ENCODE measurements at regions not wholly inside any gene's neighbourhood (a gene's known extent, or its start where the extent isn't known, plus 50 kb on each side); places are given as distances from the start of the nearest gene placed in this dataset.

DNA sequence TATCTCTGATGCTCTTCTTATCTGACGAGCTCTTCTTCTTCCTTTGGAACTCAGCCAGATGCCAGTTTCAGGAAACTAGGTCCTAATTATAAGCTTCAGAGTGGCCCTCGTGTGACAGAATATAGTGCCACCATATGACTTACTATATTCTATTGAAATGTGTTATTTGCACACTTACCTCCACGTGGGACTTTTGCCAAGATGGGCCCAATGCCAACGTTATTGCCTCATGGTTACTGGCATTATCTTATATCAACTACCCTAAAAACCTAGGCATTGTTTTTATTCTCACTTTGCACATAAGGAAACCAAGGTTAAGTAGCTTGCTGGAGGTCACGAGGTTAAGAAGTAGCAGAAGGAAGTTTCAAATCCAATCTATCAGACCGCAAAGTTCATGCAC, 71.3 kb upstream of the SLCO3A1 start:
- Histone ChIP-seq H3K9ac (ENCODE audit: low read length) (no peak overlapping the region), H3K4me2 (ENCODE audit: low read length) (no peak overlapping the region), H3K27ac (ENCODE audit: low read length) (no peak overlapping the region), H2AFZ (ENCODE audit: low read depth, low read length) (no peak overlapping the region), H3K27me3 (ENCODE audit: insufficient read depth, low read depth, low read length) (no peaks in the 10 kb centered on the region), H3K36me3 (ENCODE audit: insufficient read depth, low read length) (no peaks in the 10 kb centered on the region), H4K20me1 (ENCODE audit: insufficient read depth) (no peaks in the 10 kb centered on the region), H3F3A (ENCODE audit: insufficient read depth, low read length, poor library complexity, severe bottlenecking) (no peaks in the 10 kb centered on the region), H3K9me3 (ENCODE audit: low read length) (no peaks in the 10 kb centered on the region), H3K9me2 (ENCODE audit: insufficient read depth, low read length) (no peaks in the 10 kb centered on the region), H3K4me3 (ENCODE audit: low read length) (no peak overlapping the region), H3K79me2 (replicated peaks; ENCODE audit: insufficient read depth, low read length) (no peaks in the 10 kb centered on the region)
- no peak for TF ChIP-seq POLR2AphosphoS5 (IDR thresholded peaks at IDR 0.05)
- TF ChIP-seq EZH2 (IDR thresholded peaks at IDR 0.05; ENCODE audit: borderline replicate concordance, insufficient read depth, low read length, poor library complexity, severe bottlenecking) = no peak
- TF ChIP-seq, protein P1, sequence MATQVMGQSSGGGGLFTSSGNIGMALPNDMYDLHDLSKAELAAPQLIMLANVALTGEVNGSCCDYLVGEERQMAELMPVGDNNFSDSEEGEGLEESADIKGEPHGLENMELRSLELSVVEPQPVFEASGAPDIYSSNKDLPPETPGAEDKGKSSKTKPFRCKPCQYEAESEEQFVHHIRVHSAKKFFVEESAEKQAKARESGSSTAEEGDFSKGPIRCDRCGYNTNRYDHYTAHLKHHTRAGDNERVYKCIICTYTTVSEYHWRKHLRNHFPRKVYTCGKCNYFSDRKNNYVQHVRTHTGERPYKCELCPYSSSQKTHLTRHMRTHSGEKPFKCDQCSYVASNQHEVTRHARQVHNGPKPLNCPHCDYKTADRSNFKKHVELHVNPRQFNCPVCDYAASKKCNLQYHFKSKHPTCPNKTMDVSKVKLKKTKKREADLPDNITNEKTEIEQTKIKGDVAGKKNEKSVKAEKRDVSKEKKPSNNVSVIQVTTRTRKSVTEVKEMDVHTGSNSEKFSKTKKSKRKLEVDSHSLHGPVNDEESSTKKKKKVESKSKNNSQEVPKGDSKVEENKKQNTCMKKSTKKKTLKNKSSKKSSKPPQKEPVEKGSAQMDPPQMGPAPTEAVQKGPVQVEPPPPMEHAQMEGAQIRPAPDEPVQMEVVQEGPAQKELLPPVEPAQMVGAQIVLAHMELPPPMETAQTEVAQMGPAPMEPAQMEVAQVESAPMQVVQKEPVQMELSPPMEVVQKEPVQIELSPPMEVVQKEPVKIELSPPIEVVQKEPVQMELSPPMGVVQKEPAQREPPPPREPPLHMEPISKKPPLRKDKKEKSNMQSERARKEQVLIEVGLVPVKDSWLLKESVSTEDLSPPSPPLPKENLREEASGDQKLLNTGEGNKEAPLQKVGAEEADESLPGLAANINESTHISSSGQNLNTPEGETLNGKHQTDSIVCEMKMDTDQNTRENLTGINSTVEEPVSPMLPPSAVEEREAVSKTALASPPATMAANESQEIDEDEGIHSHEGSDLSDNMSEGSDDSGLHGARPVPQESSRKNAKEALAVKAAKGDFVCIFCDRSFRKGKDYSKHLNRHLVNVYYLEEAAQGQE (IDR thresholded peaks at IDR 0.05; ENCODE audit: borderline replicate concordance) = no peak
- no peak for TF ChIP-seq SMC3 (conservative IDR thresholded peaks at IDR 0.05; ENCODE audit: poor library complexity)
- TF ChIP-seq RAD21 (conservative IDR thresholded peaks at IDR 0.05) = no peak
- no peak for TF ChIP-seq TAF1 (IDR thresholded peaks at IDR 0.05; ENCODE audit: low read depth)
- TF ChIP-seq MXI1 (conservative IDR thresholded peaks at IDR 0.05; ENCODE audit: poor library complexity, severe bottlenecking) = no peak
- TF ChIP-seq EP300 (conservative IDR thresholded peaks at IDR 0.05; ENCODE audit: poor library complexity, severe bottlenecking) = no peak
- TF ChIP-seq, protein P2, sequence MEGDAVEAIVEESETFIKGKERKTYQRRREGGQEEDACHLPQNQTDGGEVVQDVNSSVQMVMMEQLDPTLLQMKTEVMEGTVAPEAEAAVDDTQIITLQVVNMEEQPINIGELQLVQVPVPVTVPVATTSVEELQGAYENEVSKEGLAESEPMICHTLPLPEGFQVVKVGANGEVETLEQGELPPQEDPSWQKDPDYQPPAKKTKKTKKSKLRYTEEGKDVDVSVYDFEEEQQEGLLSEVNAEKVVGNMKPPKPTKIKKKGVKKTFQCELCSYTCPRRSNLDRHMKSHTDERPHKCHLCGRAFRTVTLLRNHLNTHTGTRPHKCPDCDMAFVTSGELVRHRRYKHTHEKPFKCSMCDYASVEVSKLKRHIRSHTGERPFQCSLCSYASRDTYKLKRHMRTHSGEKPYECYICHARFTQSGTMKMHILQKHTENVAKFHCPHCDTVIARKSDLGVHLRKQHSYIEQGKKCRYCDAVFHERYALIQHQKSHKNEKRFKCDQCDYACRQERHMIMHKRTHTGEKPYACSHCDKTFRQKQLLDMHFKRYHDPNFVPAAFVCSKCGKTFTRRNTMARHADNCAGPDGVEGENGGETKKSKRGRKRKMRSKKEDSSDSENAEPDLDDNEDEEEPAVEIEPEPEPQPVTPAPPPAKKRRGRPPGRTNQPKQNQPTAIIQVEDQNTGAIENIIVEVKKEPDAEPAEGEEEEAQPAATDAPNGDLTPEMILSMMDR (IDR thresholded peaks at IDR 0.05; ENCODE audit: poor library complexity, severe bottlenecking) = no peak

GRCh38 chr15:91783008-91783407, 70.5 kb upstream of the SLCO3A1 start:
- Histone ChIP-seq H3K9me3 (ENCODE audit: low read length) (no peaks in the 10 kb centered on the region), H3K79me2 (replicated peaks; ENCODE audit: insufficient read depth, low read length) (no peaks in the 10 kb centered on the region), H3K9ac (ENCODE audit: low read length) (no peak overlapping the region), H3K4me3 (ENCODE audit: low read length) (no peak overlapping the region), H3K36me3 (ENCODE audit: insufficient read depth, low read length) (no peaks in the 10 kb centered on the region), H3K27me3 (ENCODE audit: insufficient read depth, low read depth, low read length) (no peaks in the 10 kb centered on the region), H3K9me2 (ENCODE audit: insufficient read depth, low read length) (no peaks in the 10 kb centered on the region), H2AFZ (ENCODE audit: low read depth, low read length) (no peak overlapping the region), H4K20me1 (ENCODE audit: insufficient read depth) (no peaks in the 10 kb centered on the region), H3K4me2 (ENCODE audit: low read length) (no peak overlapping the region), H3K27ac (ENCODE audit: low read length) (no peak overlapping the region), H3F3A (ENCODE audit: insufficient read depth, low read length, poor library complexity, severe bottlenecking) (no peaks in the 10 kb centered on the region)
- TF ChIP-seq, protein P1 (IDR thresholded peaks at IDR 0.05; ENCODE audit: borderline replicate concordance) = no peak
- TF ChIP-seq MXI1 (conservative IDR thresholded peaks at IDR 0.05; ENCODE audit: poor library complexity, severe bottlenecking) (no peak), RAD21 (conservative IDR thresholded peaks at IDR 0.05) (no peak), TAF1 (IDR thresholded peaks at IDR 0.05; ENCODE audit: low read depth) (no peak), EP300 (conservative IDR thresholded peaks at IDR 0.05; ENCODE audit: poor library complexity, severe bottlenecking) (no peak), POLR2AphosphoS5 (IDR thresholded peaks at IDR 0.05) (no peak), EZH2 (IDR thresholded peaks at IDR 0.05; ENCODE audit: borderline replicate concordance, insufficient read depth, low read length, poor library complexity, severe bottlenecking) (no peak), SMC3 (conservative IDR thresholded peaks at IDR 0.05; ENCODE audit: poor library complexity) (no peak)
- TF ChIP-seq, protein P2 (IDR thresholded peaks at IDR 0.05; ENCODE audit: poor library complexity, severe bottlenecking) = no peak
